Neutrophil (primary cell): ENCODE measurements at regions not wholly inside any gene's neighbourhood (a gene's known extent, or its start where the extent isn't known, plus 50 kb on each side); places are given as distances from the start of the nearest gene placed in this dataset.

Experiments
- H3K27ac ChIP-seq: fragments of 200-600 bp; sonication (generic); 2 replicates; pipeline ENCODE4 v1.5.1; 2016; ENCODE audit warnings: mild to moderate bottlenecking, moderate library complexity
- H3K27me3 ChIP-seq: fragments of 200-600 bp; sonication (generic); 2 replicates; pipeline ENCODE4 v1.6.0; 2016; ENCODE audit warnings: mild to moderate bottlenecking
- H3K36me3 ChIP-seq: fragments of 200-600 bp; sonication (generic); 2 replicates; pipeline ENCODE4 v1.5.1; 2017
- H3K4me1 ChIP-seq, 2 experiments: fragments of 200-600 bp in 1 of 2; sonication (generic) in 1 of 2; 1 replicate in 1 of 2; 2 replicates in 1 of 2; pipeline versions ENCODE4 v1.5.1 to v1.6.1; 2013 to 2016; ENCODE audit warnings: low read depth in 1 of 2, low read length in 1 of 2, mild to moderate bottlenecking in 1 of 2, moderate library complexity in 1 of 2; ENCODE audit not compliant: control insufficient read depth in 1 of 2, insufficient read depth in 1 of 2
- H3K4me3 ChIP-seq, 2 experiments: fragments of 200-600 bp in 1 of 2; sonication (generic) in 1 of 2; 1 replicate in 1 of 2; 2 replicates in 1 of 2; pipeline ENCODE4 v1.5.1; 2013 to 2016; ENCODE audit warnings: low read depth in 1 of 2, low read length in 1 of 2, mild to moderate bottlenecking in 1 of 2, moderate library complexity in 1 of 2
- H3K9me3 ChIP-seq: fragments of 200-600 bp; sonication (generic); 2 replicates; pipeline ENCODE4 v1.5.1; 2016
- CTCF ChIP-seq: fragments of 200-600 bp; sonication (generic); IDR thresholded peaks from 2 replicates; pipeline ENCODE4 v1.5.1; 2016; ENCODE audit warnings: antibody characterized with exemption

GRCh38 chr12:92442782-92443181, 260.0 kb upstream of the PLEKHG7 start:
- no peak for TF ChIP-seq CTCF
- Histone ChIP-seq H3K4me3 (no peak overlapping the region), H3K27ac (no peak overlapping the region), H3K36me3 (no peaks in the 10 kb centered on the region), H3K4me1 (no peaks in the 10 kb centered on the region), H3K27me3 (no peaks in the 10 kb centered on the region), H3K9me3 (no peaks in the 10 kb centered on the region)

- no peaks in the 10 kb centered on the region for H3K4me1 ChIP-seq
- H3K9me3 ChIP-seq: no peaks in the 10 kb centered on the region
- no peak overlapping the region for H3K4me3 ChIP-seq
- no peak for TF ChIP-seq CTCF
- H3K36me3 ChIP-seq: no peaks in the 10 kb centered on the region
- no peaks in the 10 kb centered on the region for H3K27me3 ChIP-seq
- H3K27ac ChIP-seq: no peak overlapping the region
Observed at GRCh38 chr12:92440072-92440471, 262.7 kb upstream of the PLEKHG7 start.

- no peak for TF ChIP-seq CTCF
Observed at GRCh38 chr12:92439420-92439805, 263.4 kb upstream of the PLEKHG7 start.

GRCh38 chr12:92438641-92439419, 264.0 kb upstream of the PLEKHG7 start:
- no peaks in the 10 kb centered on the region for H3K36me3 ChIP-seq
- no peak overlapping the region for H3K27ac ChIP-seq
- H3K9me3 ChIP-seq: no peaks in the 10 kb centered on the region
- H3K27me3 ChIP-seq: no peaks in the 10 kb centered on the region
- no peak for TF ChIP-seq CTCF
- H3K4me3 ChIP-seq: no peak overlapping the region
- peaks cover 0 to 6% of the 10 kb centered on the region in 2 experiments for H3K4me1 ChIP-seq

More at GRCh38 chr12:92439420-92439805, 263.4 kb upstream of the PLEKHG7 start:
- Histone ChIP-seq H3K27ac (no peak overlapping the region), H3K4me1 (peaks cover 0 to 6% of the 10 kb centered on the region in 2 experiments), H3K27me3 (no peaks in the 10 kb centered on the region), H3K9me3 (no peaks in the 10 kb centered on the region), H3K4me3 (no peak overlapping the region), H3K36me3 (no peaks in the 10 kb centered on the region)

- Histone ChIP-seq H3K4me1 (peaks cover 0 to 6% of the 10 kb centered on the region in 2 experiments), H3K27ac (no peak overlapping the region), H3K27me3 (no peaks in the 10 kb centered on the region), H3K36me3 (no peaks in the 10 kb centered on the region), H3K4me3 (no peak overlapping the region), H3K9me3 (no peaks in the 10 kb centered on the region)
- no peak for TF ChIP-seq CTCF
Observed at GRCh38 chr12:92437452-92437851, 265.3 kb upstream of the PLEKHG7 start.
